GM21381 (cell line): ENCODE measurements at regions not wholly inside any gene's neighbourhood (a gene's known extent, or its start where the extent isn't known, plus 50 kb on each side); places are given as distances from the start of the nearest gene placed in this dataset.
"Not testable (repeated sequence)": the region's sequence is repeated elsewhere in the genome, so short reads cannot be mapped to it uniquely, and the experiment has no call there.

Experiments
- ATAC-seq: cut with Tn5 transposase; IDR thresholded peaks from one replicate; pipeline ENCODE4 v1.9.1; 2021; ENCODE audit warnings: mild to moderate bottlenecking, moderate library complexity; ENCODE audit not compliant: unreplicated experiment

DNA sequence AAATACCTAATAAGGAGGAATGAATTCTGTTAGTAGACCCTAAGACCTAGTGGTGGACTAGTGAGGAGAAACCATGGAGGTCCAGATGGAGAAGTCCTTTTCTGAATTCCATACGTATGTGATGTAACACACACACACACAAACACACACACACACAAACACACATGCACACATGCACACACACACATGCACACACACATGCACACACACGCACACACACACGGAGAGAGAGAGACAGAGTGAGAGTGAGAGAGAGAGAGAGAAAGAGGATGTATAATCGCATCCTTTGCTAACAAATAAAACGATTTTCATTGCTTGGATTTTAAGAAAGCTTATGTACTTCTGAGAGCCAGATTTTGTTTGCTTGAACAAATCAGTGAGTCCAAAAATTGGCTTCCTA lies 132.6 kb upstream of the CEP162 start:
- no peak for ATAC-seq

DNA sequence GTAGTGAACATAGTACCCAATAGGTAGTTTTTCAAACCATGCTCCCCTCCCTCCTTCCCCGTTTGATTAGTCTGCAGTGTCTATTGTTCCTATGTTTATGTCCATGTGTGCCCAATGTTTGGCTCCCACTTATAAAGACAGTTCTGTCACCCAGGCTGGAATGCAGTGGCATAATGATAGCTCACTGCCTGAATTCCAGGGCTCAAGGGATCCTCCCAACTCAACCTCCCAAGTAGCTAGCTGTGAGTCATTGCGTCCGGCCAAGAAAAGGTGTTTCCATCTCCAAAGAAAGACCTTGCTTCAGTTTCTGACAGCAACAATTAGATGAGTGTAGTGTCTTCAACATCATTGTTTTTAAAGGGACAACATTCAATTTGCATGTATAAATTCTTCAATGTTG lies 131.1 kb upstream of the CEP162 start:
- no peak for ATAC-seq

DNA sequence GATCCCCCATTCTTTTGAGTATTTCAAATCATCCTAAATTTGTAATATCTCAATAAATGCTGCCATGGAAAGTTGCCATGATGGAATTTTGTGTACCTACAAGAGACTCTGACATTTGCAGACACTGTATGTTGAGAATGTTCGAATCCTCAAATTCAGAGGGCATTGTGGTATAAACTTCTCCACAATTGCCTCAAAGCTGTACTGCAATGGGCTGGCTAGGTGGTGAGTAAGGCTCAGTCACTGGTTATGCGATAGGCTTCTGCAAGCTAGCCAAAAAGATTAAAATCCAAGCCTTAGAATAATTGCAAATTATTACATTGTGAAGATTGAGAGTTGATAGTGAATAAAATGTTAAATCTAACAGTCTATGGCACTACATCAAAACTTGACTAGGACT lies 130.2 kb upstream of the CEP162 start:
- ATAC-seq, result no peak

DNA sequence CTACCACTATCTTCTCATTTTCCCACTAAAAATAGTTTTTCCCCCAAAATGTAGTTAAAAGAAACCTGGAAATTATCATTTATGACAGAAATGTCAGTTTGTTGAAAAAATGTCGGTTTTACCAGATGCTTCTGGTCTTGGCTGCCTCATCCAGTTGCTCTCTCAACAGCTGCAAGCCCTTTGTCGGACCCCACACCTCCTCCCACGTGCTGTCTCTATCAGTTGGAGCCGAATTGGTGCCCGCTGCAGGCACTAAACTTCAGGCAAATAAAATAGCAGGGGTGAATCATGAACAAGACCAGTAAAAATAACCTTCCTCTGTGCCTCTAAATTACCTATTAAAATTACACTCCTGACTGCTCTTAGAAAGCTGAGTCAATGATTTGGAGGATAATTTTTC lies 129.5 kb upstream of the CEP162 start:
- no peak for ATAC-seq

DNA sequence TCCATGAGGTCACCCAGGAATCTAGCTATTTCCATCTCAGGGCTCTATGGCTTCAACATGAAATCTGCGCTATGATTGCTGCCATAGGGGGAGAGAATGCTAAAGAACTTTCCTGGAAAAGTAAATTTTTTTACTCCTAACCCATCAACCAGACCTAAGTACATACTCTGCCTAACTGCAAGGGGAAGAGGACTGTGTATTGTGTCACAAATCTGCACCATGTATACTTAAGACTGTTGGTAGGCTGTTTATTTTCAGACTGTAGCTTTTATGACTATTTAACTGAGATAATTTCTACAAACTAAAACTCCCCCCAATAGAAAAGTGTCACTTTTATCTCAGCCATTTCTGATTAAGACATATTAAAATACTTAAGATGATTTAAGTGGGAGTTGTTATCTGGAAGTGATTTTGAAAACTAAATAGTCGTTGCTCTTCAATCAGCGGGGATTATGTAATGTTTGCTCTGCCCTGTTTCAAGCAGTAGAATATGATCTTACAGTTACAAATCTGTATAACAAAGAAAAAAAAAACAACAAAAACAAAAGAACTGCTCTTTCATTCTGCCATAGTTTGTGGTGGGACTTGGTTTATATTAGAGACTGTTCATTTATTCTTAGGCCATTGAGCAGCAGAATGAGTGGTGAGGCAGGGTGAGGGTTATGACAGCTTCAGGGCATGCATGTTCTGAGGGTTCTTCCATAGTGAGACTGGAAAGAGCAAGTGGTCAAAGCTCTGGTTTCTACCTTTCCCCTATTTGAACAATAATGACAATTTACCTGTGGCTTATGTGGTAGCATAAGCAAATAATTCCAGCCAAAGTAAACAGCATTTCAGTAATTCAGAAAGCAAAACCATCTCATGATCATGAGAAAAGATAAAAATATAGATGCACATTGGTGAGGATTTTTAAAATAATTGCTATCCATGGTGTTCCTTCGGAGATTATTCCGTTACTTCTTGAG lies 126.3 kb upstream of the CEP162 start:
- no peak for ATAC-seq

DNA sequence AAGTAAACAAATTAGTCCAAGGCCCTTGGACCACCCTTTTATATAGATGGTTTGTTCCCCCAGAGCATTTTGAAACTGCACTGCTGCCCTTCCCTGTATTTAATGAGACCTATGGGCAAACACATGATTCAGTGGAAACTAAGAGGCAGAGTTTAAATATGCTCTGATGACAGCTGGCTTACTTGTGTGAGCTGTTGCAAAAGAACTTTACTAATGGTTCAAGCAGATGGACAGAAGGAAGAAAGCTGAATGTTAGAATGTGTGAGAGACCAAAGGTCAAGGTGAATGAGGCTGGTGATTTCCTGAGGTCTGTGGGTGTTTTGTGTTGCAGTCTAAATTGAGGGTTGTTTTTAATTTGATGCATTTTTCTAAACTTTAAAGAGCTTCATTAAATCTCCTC lies 123.0 kb upstream of the CEP162 start:
- no peak for ATAC-seq

DNA sequence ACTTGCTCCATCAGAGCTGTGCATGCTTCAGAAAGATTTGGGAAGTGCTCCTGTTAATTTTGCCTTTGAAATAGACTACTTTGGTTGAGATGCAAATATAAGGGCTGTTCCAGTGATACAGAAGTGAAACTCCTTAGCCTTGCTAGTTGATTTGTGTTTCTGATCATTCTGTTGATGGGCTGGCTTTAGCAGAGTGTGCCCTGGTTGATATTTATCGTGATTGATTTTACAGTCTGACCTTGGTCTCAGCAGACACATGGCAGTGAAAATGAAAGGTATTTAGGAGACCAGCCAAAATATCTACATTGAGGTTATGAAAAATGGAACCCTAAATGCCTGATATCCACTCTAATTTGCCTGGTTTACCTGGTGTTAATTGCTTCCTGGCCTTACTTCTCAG lies 122.1 kb upstream of the CEP162 start:
- no peak for ATAC-seq

DNA sequence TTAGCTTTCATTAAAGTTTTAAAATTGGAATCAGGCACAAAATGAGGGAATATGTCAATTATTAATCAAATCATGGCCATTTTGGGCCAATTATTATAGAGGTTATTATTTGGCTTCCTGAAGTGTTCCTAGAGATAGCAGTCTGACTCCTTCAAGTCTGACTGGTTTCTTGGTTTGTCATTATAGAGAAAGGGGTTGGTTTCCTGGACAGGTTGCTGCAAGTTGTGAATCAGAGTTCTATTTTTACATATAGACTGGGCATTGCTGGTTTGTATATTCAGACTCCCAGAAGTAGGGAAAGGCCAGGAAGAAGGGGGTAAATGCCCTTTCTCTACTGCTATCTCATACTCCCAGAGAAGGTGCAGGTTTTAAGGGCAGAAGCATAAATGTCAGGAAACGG lies 121.4 kb upstream of the CEP162 start:
- ATAC-seq, result no peak

DNA sequence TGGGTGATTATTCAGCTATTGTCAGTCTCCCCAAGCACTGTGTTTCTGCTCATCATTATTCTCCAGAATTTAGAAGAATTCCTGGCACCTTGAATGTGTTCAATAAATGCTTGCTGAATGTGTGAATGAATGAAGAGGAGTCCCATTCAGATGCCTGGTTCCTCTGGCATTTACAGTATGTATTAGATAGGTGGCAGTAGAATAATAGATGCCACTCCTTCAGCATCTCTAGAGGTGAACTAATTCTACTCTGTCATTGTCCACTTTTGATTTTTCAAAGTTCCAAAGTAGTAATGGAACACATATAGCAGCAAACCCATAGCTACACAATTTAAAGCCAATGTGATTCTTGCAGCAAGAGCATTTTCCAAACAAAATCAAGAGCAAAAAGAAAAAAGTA lies 118.9 kb upstream of the CEP162 start:
- no peak for ATAC-seq

DNA sequence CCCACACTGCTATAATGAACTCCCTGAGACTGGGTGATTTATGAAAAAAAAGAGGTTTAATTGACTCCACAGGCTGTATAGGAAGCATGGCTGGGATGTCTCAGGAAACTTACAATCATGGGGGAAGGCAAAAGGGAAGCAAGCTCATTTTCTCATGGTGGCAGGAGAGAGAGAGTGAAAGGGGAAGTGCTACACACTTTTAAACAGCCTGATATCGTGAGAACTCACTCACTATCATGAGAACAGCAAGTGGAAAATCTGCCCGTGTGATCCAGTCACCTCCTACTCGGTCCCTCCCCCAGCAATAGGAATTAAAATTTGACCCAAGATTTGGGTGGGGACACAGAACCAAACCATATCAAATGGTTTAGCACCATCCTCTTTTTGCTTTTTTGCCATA lies 116.6 kb upstream of the CEP162 start:
- no peak for ATAC-seq

DNA sequence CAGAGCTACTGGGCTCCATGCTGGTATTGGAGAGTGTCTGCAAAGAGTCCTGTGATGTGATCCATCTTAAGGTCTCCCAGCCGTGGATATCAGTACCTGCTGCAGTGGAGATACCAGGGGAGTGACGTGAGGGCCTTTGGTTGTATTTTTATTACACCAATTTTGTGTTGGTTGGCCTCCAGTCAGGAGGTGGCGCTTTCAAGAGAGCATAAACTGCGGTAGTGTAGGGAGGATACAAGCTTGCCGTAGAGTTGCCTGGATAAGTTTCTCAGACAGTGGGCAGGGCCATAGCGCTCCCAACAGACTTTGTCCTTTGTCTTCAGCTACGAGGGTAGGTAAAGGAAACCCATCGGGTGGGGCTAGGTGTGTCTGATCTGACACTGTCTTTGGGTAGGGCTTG lies 113.0 kb upstream of the CEP162 start:
- ATAC-seq, result no peak

DNA sequence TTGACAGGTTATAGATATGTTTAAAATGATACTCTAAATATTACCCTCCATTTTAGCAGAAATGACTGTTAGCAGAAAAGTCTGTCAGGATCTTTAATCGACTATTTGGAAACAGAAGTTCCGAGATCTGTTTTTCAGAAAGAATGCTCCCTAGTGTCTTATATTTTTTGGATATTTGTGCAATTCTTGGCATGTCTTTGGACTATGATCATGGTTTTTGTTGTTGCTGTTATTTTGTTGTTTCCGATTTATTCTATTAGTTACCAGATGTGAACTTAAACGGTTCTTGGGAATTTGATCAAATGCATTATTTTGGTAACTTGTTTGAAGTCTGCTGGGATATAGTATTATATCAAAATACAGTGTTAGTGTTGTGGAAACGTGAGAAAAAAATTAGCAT lies 106.4 kb upstream of the CEP162 start:
- no peak for ATAC-seq

DNA sequence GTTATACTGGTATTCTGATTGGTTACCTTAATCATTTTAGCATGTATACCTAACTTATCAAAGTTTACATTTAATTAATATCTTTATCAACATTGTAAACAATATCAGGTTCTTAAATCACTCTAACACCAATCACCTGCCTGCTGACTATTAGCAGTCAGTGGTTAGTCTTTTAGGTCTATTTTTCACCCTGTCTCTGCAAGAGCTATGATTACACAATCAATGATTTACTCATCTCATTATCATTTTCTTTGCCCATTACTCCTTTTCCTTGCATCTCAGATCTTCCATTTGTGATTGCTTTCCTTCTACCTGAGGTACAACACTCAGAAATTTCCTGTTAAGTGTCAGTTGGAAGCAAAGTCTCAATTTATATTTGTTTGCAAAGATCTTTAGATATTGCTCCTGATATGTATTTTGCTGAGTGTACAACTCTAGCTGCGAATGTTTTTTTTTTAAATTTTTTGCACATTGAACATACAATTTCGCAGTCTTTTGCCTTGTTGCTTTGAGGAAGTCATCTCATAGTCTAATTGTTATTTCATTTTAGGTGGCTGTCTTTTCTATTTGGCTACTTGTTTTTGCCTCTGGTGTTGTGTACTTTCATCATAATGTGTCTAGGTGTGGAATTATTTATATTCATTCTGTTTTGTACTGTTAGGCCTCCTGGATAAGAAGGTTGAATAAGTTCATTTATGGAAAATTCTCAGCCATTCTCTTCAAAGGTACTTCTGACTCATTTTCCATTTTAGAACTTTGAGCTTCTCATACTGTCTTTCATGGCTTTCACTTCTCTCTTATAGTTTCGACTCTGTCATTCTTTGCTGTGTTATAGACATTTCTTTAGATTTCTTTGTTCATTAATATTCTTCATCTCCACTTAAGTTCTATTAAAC lies 104.9 kb upstream of the CEP162 start:
- ATAC-seq, result peak; percentile 94

DNA sequence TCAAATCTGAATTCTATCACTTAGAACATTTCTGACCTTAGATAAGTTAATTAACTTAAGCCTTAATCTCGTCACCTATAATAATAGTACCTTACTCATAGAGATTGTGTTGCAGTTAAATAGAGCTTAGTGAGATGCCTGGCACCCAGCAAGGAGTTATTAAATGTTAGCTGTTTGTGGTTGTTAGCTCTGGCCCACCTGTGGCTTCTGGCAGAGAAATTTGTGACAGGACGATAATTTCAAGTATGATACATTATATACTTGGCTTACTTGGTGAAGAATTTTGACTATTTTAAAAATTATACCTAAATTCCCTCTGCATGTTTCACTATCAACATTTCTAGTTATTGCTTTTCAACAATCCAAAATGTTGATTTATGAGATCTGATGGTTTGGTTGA lies 102.9 kb upstream of the CEP162 start:
- ATAC-seq, result no peak

DNA sequence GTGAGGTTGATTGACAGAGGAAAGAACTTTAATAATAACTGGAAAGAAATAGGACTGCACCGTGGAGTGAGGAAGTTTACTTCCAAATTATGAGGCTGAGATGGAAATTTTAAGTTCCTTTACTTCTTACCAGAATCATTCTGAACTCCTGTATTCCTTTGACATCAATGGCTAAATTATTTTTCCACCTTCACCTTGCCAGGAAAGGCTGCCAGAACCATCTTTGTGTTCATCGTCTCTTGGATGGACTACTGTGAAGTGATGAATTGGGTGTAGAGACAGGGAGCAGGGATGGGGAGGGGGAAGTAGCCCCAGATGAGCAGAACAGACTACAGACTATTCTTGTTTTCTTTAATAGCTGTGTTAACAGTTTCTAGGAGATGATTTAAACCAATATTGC lies 102.1 kb upstream of the CEP162 start:
- ATAC-seq, result no peak

DNA sequence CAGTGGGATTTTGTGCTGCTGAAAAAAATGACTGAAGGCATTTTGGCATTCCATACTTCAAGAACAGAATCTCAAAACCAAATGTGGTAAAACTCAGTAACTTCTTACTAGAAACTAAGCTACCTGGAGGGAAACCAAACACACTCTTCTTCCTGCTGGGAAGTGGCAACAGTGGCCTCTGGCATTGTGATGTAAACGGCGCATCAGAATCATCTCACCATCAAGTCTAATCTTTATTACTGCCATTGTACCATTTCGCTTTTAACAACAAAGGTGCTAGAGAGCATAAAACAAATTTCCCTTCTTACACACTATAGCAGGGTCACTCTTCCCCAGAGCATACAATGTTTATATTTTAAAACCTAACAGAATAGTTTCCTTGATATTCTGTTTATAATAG lies 101.6 kb upstream of the CEP162 start:
- no peak for ATAC-seq

DNA sequence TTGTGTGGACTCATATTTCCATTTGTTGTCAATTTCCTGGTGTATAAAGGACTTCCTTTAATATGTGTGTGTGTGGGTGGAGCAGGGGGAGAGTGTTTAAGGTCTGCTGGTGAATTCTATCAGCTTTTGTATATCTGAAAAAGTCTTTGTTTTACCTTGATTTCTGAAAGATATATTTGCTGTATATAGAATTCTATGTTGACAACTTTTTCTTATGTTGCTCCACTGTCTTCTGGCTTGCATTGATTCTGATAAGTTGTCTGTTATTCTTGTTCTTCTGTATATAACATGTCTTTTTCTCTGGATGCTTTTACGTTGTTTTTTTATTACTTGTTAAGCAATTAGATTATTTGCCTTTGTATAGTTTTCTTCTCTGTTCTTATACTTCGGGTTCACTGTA lies 90.0 kb upstream of the CEP162 start:
- ATAC-seq, result no peak

DNA sequence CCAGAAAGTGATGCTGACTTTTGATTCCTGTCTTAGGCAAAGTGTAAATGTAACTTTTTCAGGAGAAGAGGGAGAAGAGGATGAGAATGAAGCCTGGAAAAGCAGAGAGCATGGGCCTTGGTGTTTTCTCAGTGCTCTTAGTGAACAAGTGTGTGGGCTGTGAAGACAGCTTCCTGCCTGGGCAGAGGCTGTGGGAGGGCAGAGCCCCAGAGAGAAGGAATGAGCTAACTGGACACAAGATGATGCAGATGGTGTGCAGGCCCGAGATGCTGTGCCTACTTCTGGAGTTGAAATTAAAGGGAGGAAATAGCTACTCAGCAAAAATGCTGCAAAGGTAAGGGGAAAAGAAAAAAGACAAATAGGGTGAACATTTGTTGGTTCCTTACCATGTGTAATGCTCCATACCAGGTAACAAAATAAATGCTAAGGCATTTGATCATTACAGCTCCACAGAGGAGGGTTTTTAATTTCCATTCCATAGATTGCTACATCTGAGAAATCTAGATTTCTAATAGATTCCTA lies 87.0 kb upstream of the CEP162 start:
- no peak for ATAC-seq

DNA sequence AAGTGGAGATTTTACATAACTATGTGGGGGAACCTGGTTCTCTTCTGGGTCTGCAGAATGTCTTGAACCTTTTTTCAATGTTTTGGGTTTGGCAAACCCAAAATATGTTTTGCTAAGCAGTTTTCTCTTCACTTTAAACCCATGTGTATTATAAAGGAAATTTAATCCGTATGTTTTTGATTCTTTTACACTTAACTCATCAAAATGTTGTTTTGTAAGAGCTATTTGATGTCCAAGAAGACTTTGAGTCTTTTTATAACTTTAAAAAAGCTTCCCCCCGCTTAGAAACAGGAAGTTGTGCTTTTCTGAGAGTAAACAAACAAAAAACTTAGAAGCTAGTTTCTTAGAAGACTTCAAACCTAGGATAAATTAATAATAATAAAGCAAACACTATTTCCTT lies 81.9 kb upstream of the CEP162 start:
- no peak for ATAC-seq

DNA sequence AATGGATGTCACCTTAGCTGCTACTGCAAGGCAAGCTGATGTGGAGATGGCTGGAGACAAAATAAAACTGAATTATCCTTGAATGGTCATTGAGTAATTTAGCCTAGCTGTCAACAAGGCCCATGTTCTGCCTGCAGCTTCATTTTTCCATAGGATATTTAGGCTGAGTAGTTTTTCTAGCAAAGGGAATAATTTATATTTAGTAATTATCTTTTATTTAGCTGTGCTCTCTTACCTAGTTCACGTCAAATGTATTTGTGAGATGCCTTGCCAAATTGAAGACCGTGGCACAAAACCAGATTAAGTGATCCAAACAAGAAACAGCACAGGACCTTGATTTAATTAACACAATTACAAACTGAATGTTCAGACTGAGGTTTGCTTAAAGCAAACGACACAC lies 77.4 kb upstream of the CEP162 start:
- ATAC-seq, result no peak

DNA sequence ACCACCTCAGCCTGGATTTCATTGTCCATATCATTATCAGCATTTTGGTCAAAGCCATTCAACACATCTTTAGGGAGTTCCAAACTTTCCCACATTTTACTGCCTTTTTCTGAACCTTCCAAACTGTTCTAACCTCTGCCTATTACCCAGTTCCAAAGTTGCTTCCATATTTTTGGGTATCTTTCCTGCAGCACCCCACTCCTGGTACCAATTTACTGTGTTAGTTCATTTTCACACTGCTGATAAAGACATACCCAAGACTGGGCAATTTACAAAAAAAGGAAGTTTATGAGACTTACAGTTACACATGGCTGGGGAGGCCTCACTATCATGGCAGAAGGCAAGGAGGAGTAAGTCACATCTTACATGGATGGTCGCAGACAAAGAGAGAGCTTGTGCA lies 63.6 kb upstream of the CEP162 start:
- ATAC-seq, result not testable (repeated sequence)
